ENCODE measurements at regions not wholly inside any gene's neighbourhood (a gene's known extent, or its start where the extent isn't known, plus 50 kb on each side); places are given as distances from the start of the nearest gene placed in this dataset.

GRCh38 chr6:56399672-56400263 lies 152.4 kb upstream of the COL21A1 start:
- Histone ChIP-seq H3K9me3 (ENCODE audit: insufficient read depth, low read depth, low read length) (no peaks in the 10 kb centered on the region), H3K4me1 (ENCODE audit: insufficient read depth, low read length, poor library complexity, severe bottlenecking) (peaks cover 5% of the 10 kb centered on the region), H3K4me2 (ENCODE audit: low read depth, low read length, poor library complexity, severe bottlenecking) (no peak overlapping the region), H3K79me2 (ENCODE audit: insufficient read depth, low read length) (no peaks in the 10 kb centered on the region), H3K9ac (ENCODE audit: low read depth, low read length, poor library complexity, severe bottlenecking) (no peak overlapping the region), H3K9me2 (replicated peaks; ENCODE audit: low read depth, low read length) (no peaks in the 10 kb centered on the region), H4K20me1 (ENCODE audit: insufficient read depth, low read length, poor library complexity, severe bottlenecking) (no peaks in the 10 kb centered on the region), H2AFZ (ENCODE audit: low read length) (no peak overlapping the region), H3K27me3 (ENCODE audit: insufficient read depth, low read length, poor library complexity, severe bottlenecking) (no peaks in the 10 kb centered on the region), H3K4me3 (ENCODE audit: low read length, poor library complexity, severe bottlenecking) (no peak overlapping the region), H3F3A (ENCODE audit: low read depth) (no peaks in the 10 kb centered on the region), H3K36me3 (ENCODE audit: insufficient read depth, low read length) (no peaks in the 10 kb centered on the region)
- no peak for TF ChIP-seq CTCF (conservative IDR thresholded peaks at IDR 0.05; ENCODE audit: low read length)
- TF ChIP-seq EZH2phosphoT487 (IDR thresholded peaks at IDR 0.05; ENCODE audit: borderline replicate concordance) = no peak

- TF ChIP-seq CTCF (conservative IDR thresholded peaks at IDR 0.05; ENCODE audit: low read length) (no peak), EZH2phosphoT487 (IDR thresholded peaks at IDR 0.05; ENCODE audit: borderline replicate concordance) (no peak)
- H2AFZ ChIP-seq (ENCODE audit: low read length) = no peak overlapping the region
- no peaks in the 10 kb centered on the region for H3F3A ChIP-seq (ENCODE audit: low read depth)
- no peaks in the 10 kb centered on the region for H3K79me2 ChIP-seq (ENCODE audit: insufficient read depth, low read length)
- no peaks in the 10 kb centered on the region for H3K36me3 ChIP-seq (ENCODE audit: insufficient read depth, low read length)
- H3K27me3 ChIP-seq (ENCODE audit: insufficient read depth, low read length, poor library complexity, severe bottlenecking) = no peaks in the 10 kb centered on the region
- H3K9me2 ChIP-seq (replicated peaks; ENCODE audit: low read depth, low read length) = no peaks in the 10 kb centered on the region
- H3K4me3 ChIP-seq (ENCODE audit: low read length, poor library complexity, severe bottlenecking) = no peak overlapping the region
- no peak overlapping the region for H3K9ac ChIP-seq (ENCODE audit: low read depth, low read length, poor library complexity, severe bottlenecking)
- H4K20me1 ChIP-seq (ENCODE audit: insufficient read depth, low read length, poor library complexity, severe bottlenecking) = no peaks in the 10 kb centered on the region
- H3K4me2 ChIP-seq (ENCODE audit: low read depth, low read length, poor library complexity, severe bottlenecking) = no peak overlapping the region
- peaks cover 10% of the 10 kb centered on the region for H3K4me1 ChIP-seq (ENCODE audit: insufficient read depth, low read length, poor library complexity, severe bottlenecking)
- no peaks in the 10 kb centered on the region for H3K9me3 ChIP-seq (ENCODE audit: insufficient read depth, low read depth, low read length)
Observed at GRCh38 chr6:56399250-56399671, 151.9 kb upstream of the COL21A1 start.

- no peaks in the 10 kb centered on the region for H3K9me2 ChIP-seq (replicated peaks; ENCODE audit: low read depth, low read length)
- peaks cover 23% of the 10 kb centered on the region for H3K4me1 ChIP-seq (ENCODE audit: insufficient read depth, low read length, poor library complexity, severe bottlenecking)
- no peak overlapping the region for H3K4me2 ChIP-seq (ENCODE audit: low read depth, low read length, poor library complexity, severe bottlenecking)
- no peaks in the 10 kb centered on the region for H3K36me3 ChIP-seq (ENCODE audit: insufficient read depth, low read length)
- no peaks in the 10 kb centered on the region for H3F3A ChIP-seq (ENCODE audit: low read depth)
- no peak overlapping the region for H2AFZ ChIP-seq (ENCODE audit: low read length)
- no peaks in the 10 kb centered on the region for H3K9me3 ChIP-seq (ENCODE audit: insufficient read depth, low read depth, low read length)
- no peaks in the 10 kb centered on the region for H3K27me3 ChIP-seq (ENCODE audit: insufficient read depth, low read length, poor library complexity, severe bottlenecking)
- TF ChIP-seq CTCF (conservative IDR thresholded peaks at IDR 0.05; ENCODE audit: low read length) (no peak), EZH2phosphoT487 (IDR thresholded peaks at IDR 0.05; ENCODE audit: borderline replicate concordance) (no peak)
- no peak overlapping the region for H3K4me3 ChIP-seq (ENCODE audit: low read length, poor library complexity, severe bottlenecking)
- no peak overlapping the region for H3K9ac ChIP-seq (ENCODE audit: low read depth, low read length, poor library complexity, severe bottlenecking)
- no peaks in the 10 kb centered on the region for H4K20me1 ChIP-seq (ENCODE audit: insufficient read depth, low read length, poor library complexity, severe bottlenecking)
- H3K79me2 ChIP-seq (ENCODE audit: insufficient read depth, low read length) = no peaks in the 10 kb centered on the region
Observed at GRCh38 chr6:56396435-56396834, 149.1 kb upstream of the COL21A1 start.

Measured in Loucy (cell line).